Activated gamma-delta T cell treated with anti-CD3 and anti-CD28 coated beads, Interleukin-2, amount 50 U/mL, for 16 hours (primary cell): ENCODE measurements at regions not wholly inside any gene's neighbourhood (a gene's known extent, or its start where the extent isn't known, plus 50 kb on each side); places are given as distances from the start of the nearest gene placed in this dataset.

Experiments
- DNase-seq: peaks from one replicate; pipeline ENCODE4 v3.0.0-alpha.2; 2020; ENCODE audit warnings: low read depth

DNA sequence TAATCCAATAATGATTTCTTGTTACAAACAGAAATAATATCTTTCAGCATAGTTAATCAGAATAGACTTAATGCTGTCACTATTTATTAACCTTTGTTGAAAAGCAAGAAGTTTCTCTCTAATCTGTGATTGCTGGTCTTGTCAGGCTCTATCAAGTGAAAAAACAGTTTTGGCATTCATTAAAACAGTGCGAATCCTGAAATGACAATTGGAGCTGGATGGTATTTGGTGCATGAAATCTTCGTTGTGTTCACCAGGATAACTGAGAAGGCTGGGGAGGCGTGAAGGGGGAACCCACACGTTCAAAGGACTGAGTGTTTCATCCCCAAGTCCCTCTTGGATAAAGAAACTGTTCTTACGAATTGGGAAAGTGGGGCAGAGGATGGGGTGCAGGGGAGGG, 190.2 kb upstream of the MYL2 start:
- no peak for DNase-seq

- no peak for DNase-seq
Measured at GRCh38 chr12:111108726-111109125, 188.3 kb upstream of the MYL2 start.

DNA sequence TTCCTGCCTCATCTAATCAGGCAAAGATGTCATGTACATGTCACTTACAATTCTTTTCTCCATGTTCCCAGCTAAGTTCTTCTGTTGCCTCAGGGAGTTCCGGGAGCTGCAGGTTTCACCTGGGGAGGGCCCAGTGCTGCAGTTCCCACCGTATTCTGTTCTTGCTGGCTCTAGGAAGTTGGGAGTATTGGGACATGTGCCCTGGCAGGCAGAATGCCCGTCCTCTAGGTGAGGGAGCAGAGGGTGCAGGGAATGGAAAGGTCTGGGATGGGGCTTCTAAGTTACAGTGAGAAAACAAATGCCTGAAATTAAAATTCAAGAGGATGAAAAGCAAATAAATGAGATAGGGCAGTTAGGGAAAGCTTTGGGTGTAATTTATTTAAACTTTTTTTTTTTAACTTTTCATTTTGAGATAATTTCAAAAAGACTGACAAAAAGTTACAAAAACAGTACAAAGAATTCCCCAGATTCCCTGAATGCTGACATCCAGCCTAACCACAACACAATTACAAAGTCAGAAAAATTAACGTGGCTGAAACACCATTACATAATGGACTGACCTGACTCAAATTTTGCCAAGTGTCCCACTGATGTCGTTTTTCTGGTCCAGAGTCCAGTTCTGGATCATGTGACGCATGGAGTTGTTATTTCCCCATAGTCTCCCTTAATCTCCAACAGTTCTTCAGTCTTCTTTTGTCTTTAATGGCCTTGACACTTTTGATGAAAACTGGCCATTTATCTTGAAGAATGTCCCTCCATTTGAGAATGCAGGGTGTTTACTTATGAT, 187.2 kb upstream of the MYL2 start:
- DNase-seq: no peak

GRCh38 chr12:111105294-111105693, 184.9 kb upstream of the MYL2 start:
- no peak for DNase-seq

DNA sequence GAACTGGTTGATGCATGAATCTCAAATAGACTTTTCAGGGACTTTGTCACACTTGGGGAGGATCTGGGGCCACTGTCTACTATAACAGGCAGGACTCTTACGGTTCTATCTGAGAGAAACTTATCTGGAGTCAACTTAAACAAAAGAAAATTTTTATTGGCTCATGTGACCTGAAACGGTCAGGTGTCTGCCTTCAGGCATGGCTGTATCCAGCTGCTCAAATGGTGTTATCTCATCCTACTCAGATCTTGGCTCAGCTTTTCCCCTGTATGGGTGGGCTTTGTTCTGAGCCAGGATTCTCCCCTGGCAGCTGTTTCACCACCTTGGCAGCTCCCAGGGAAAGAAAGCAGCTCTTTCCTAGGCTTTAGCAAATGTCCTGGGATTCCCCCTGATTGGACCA, 183.2 kb upstream of the MYL2 start:
- DNase-seq: no peak

- no peak for DNase-seq
Measured at GRCh38 chr12:111102102-111102739, 181.8 kb upstream of the MYL2 start.

- DNase-seq: no peak
Measured at GRCh38 chr12:111101003-111101402, 180.6 kb upstream of the MYL2 start.

DNA sequence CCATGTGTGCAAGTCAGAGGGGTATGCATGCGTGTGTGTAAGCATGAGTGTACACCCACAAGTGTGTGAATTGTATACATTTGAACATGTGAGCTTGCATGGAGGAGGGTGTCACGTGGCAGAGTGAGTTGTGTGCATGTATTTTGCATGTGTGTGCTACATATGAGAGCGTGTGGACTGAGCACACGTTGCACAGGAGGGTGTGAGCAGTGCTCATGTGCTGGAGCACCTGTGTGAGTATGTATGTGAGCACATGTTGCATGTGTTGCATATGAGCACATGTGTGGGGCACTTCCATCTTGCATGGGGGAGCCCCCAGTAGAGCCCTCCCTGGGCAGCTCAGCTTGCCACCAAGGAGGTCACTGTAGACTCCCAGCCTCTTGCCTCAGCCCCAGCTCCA, 180.2 kb upstream of the MYL2 start:
- DNase-seq: no peak

DNA sequence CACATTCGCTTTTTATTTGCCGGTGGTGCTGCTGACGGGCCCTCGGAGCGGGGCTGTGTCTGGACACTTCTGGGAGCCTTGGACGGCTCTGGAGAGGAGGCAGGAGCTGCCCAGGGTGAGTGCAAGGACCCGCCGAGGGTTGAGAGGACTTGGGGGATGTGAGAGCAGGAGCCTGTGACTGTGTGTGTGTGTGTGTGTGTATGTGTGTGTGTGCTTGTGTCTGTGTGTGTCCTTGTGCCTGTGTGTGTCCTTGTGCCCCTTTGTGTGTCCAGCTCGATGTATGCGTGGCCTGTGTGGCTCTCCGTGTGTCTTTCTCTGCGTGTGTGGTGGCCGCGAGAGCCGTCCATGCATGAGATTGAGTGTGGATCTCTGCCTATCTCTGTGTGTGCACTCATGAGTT, 179.6 kb upstream of the MYL2 start:
- no peak for DNase-seq

DNA sequence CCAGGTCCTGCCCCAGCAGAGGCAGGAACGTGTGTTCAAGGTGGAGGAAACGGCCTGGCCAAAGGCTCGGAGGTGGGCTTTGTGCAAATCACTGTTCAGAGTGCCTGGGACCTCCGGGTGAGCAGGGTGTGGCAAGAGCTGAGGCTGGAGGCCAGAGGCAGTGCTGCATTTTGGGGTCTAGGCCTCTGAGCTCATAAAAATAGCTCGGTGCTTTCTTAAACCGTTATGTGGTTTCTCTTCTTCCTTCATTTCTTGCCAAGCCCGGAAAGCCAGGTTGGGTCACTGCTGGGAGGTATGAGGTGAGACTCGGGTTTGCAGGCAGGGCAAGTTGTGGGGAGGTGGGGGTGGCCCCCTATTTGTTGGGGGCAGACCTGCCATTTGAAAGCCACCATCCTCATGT, 178.8 kb upstream of the MYL2 start:
- no peak for DNase-seq

GRCh38 chr12:111094157-111095010, 174.0 kb upstream of the MYL2 start:
- no peak for DNase-seq

- DNase-seq: no peak
Measured at GRCh38 chr12:111093428-111094142, 173.2 kb upstream of the MYL2 start.

GRCh38 chr12:111091051-111091450, 170.7 kb upstream of the MYL2 start:
- DNase-seq: no peak

DNA sequence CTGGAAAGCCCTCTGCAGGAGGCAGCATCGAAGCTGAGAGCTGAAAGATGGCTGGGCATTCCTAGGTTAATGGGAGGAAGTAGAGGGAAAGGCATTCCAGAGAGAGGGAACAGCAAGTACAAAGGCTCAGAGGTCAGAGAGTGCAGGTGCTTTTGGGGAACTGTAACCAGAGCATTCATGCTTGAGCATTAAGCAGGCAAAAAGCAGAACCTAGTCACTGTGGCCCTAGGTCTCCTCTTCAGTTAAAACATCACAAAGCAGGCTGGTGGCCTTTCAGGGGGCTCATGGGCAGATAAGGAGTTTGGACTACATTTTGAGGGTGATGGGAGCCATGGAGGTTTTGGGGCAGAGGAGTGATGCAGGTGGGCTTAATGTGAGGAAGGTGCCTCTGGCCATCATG, 169.2 kb upstream of the MYL2 start:
- DNase-seq: no peak

DNA sequence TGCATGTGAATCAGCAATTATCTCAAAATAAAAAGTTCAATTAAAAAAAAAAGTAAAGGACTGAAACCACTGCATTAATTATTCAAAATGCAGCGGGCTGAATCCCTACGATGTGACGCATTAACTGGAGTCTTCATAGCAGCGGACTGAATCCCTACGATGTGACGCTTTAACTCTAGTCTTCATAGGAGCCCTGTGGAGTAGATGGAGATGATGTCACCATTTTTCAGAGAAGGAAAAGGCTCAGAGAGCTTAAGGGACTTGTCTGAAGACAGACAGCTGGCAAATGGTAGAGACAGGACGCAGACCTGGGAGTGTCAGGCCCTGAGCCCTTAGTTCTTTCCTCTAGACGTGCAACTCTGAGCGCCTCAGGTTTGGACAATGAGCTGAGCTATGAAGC, 168.0 kb upstream of the MYL2 start:
- DNase-seq: no peak

- DNase-seq: no peak
Measured at GRCh38 chr12:111086947-111087700, 166.7 kb upstream of the MYL2 start.

DNA sequence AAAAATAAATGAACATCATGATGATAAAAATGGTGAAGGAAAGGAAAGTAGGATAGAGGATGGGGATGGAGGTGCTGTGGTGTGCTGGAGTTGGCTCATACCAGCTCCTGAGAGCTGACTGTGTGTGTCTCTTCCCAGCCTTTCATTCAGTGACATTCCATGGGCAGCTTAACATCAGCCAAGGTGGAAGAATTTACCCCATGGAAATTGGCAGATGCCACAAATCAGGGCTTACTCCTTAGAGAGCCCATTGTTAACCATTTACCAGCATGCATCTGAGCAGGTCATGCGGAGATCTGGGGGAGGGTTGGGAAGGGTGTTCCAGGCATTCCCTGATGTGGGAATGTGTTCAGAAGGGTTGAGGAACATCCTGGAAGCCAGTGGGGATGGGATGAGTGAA, 164.7 kb upstream of the MYL2 start:
- no peak for DNase-seq

GRCh38 chr12:111084605-111085004, 164.2 kb upstream of the MYL2 start:
- no peak for DNase-seq

DNA sequence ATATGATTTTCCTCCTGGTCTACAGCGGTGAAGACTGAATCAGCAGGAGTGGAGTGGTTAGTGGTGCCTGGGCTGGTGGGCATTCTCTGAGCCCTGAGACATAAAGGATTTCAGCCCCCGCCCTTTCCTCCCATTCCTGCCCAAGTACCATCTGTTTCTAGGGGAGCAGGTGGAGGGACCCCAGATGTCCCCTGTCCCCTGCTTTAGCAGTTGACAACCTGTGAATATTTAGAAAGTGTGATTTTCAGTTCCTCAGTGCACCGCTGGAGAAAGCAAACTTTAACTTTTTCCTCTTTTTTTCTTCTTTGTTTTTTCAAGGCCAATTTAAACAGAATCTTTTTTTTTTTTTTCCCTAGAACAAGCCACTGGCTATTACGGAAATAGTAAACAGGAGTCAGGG, 163.8 kb upstream of the MYL2 start:
- DNase-seq: no peak

- DNase-seq: no peak
Measured at GRCh38 chr12:111081600-111081999, 161.2 kb upstream of the MYL2 start.

GRCh38 chr12:111078731-111079130, 158.4 kb upstream of the MYL2 start:
- DNase-seq: no peak
